ENCODE measurements at regions not wholly inside any gene's neighbourhood (a gene's known extent, or its start where the extent isn't known, plus 50 kb on each side); places are given as distances from the start of the nearest gene placed in this dataset.
"Not testable (repeated sequence)": the region's sequence is repeated elsewhere in the genome, so short reads cannot be mapped to it uniquely, and the experiment has no call there.

DNA sequence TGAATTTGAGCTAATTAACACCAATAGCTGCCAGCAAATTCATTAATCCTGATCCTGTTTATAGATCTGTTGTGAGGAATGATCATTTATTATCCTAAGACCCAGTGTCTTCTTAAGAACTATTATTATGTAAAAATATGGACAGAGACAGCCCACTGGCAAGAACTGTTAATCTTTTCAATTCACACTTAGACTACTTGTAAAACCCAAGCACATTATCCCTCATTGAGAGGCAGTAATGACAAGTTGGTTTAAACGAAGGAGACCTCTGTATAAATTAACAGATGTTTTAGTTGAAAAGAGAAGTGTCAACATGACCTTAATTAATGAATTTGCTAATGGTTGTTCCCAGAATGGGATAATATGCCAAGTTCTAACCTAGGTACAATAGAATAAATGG lies 270.3 kb upstream of the IZUMO3 start:
- no peak for DNase-seq (ENCODE audit: low read depth)
- TF ChIP-seq, protein P1, sequence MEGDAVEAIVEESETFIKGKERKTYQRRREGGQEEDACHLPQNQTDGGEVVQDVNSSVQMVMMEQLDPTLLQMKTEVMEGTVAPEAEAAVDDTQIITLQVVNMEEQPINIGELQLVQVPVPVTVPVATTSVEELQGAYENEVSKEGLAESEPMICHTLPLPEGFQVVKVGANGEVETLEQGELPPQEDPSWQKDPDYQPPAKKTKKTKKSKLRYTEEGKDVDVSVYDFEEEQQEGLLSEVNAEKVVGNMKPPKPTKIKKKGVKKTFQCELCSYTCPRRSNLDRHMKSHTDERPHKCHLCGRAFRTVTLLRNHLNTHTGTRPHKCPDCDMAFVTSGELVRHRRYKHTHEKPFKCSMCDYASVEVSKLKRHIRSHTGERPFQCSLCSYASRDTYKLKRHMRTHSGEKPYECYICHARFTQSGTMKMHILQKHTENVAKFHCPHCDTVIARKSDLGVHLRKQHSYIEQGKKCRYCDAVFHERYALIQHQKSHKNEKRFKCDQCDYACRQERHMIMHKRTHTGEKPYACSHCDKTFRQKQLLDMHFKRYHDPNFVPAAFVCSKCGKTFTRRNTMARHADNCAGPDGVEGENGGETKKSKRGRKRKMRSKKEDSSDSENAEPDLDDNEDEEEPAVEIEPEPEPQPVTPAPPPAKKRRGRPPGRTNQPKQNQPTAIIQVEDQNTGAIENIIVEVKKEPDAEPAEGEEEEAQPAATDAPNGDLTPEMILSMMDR (IDR thresholded peaks at IDR 0.05; ENCODE audit: low read depth, low read length, missing control alignments), result no peak
- in situ Hi-C loops (cut with HindIII; ENCODE audit: low sequenced_read_pairs), result no loop called here
- H3K4me3 ChIP-seq (ENCODE audit: low read depth, low read length), result no peak overlapping the region

DNA sequence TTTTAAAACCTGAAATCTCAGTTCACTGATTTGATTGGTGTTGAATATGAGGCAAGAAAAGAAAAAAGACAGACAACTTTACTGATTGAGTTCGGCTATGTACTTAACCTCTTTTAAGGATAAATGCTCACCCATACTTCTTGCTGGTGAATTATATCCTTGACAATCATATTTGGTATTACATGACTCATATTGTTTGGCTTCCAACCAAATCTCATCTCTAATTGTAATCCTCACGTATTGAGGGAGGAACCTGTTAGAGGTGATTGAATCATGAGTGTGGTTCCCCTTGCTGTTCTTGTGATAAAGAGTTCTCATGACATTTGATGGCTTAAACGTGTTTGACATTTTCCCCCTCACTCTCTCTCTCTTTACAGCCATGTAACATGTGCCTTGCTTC lies 255.6 kb upstream of the IZUMO3 start:
- DNase-seq (ENCODE audit: low read depth), result no peak
- in situ Hi-C loops (cut with HindIII; ENCODE audit: low sequenced_read_pairs), result no loop called here
- TF ChIP-seq, protein P1 (IDR thresholded peaks at IDR 0.05; ENCODE audit: low read depth, low read length, missing control alignments), result no peak
- no peak overlapping the region for H3K4me3 ChIP-seq (ENCODE audit: low read depth, low read length)

- no peak overlapping the region for H3K4me3 ChIP-seq (ENCODE audit: low read depth, low read length)
- TF ChIP-seq, protein P1 (IDR thresholded peaks at IDR 0.05; ENCODE audit: low read depth, low read length, missing control alignments), result no peak
- in situ Hi-C loops (cut with HindIII; ENCODE audit: low sequenced_read_pairs), result no loop called here
- no peak for DNase-seq (ENCODE audit: low read depth)
Observed at GRCh38 chr9:24793787-24794186, 248.1 kb upstream of the IZUMO3 start.

- in situ Hi-C loops (cut with HindIII; ENCODE audit: low sequenced_read_pairs), result no loop called here
- TF ChIP-seq, protein P1 (IDR thresholded peaks at IDR 0.05; ENCODE audit: low read depth, low read length, missing control alignments), result no peak
- DNase-seq (ENCODE audit: low read depth), result no peak
- no peak overlapping the region for H3K4me3 ChIP-seq (ENCODE audit: low read depth, low read length)
Observed at GRCh38 chr9:24776226-24776625, 230.5 kb upstream of the IZUMO3 start.

- H3K4me3 ChIP-seq (ENCODE audit: low read depth, low read length); in situ Hi-C loops (cut with HindIII; ENCODE audit: low sequenced_read_pairs); DNase-seq (ENCODE audit: low read depth): not testable (repeated sequence)
Observed at GRCh38 chr9:24774199-24774598, 228.5 kb upstream of the IZUMO3 start.

GRCh38 chr9:24766081-24766480 lies 220.4 kb upstream of the IZUMO3 start:
- TF ChIP-seq, protein P1 (IDR thresholded peaks at IDR 0.05; ENCODE audit: low read depth, low read length, missing control alignments), result no peak
- in situ Hi-C loops (cut with HindIII; ENCODE audit: low sequenced_read_pairs), result no loop called here
- DNase-seq (ENCODE audit: low read depth), result no peak
- no peak overlapping the region for H3K4me3 ChIP-seq (ENCODE audit: low read depth, low read length)

DNA sequence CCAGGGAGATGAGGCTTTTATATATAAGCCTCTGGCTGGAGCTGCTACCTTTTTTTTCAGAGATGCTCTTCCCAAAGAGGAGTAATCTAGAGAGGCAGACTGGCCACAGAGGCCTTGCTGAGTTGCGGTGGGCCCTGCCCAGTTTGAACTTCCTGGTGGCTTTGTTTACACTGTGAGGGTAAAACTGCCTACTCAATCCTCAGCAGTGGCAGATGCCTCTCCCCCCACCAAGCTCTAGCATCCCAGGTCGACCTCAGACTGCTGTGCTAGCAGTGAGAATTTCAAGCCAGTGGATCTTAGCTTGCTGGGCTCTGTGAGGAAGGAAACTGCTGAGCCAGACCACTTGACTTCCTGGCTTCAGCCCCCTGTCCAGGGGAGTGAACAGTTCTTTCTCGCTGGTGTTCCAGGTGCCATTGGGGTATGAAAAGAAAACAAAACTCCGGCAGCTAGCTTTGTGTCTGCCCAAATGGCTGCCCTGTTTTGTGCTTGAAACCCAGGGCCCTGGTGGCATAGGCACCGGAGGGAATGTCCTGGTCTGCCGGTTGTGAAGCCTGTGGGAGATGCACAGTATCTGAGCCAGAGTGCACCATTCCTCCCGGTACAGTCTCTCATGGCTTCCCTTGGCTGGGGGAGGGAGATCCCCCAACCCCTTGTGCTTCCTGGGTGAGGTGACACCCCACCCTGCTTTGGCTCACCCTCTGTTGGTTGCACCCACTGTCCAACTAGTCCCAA lies 219.5 kb upstream of the IZUMO3 start:
- DNase-seq (ENCODE audit: low read depth), result no peak
- TF ChIP-seq, protein P1 (IDR thresholded peaks at IDR 0.05; ENCODE audit: low read depth, low read length, missing control alignments), result no peak
- no peak overlapping the region for H3K4me3 ChIP-seq (ENCODE audit: low read depth, low read length)
- in situ Hi-C loops (cut with HindIII; ENCODE audit: low sequenced_read_pairs), result no loop called here

All from astrocyte of the cerebellum (primary cell).